HCT116 (cell line): ENCODE measurements at regions not wholly inside any gene's neighbourhood (a gene's known extent, or its start where the extent isn't known, plus 50 kb on each side); places are given as distances from the start of the nearest gene placed in this dataset.

Experiments used
- ATAC-seq: fragments of 200-7000 bp; cut with Tn5 transposase; 2 replicates; pipeline ENCODE4 v1.9.1; 2020; ENCODE audit warnings: mild to moderate bottlenecking, moderate library complexity
- BruUV-seq: library from RNA; stranded (reverse); fragments of 400-500 nt; replicated peaks from 2 replicates; lab custom pipeline; 2021; lab: Mats Ljungman, UMichigan
- CTCF ChIA-PET: fragments of 300-600 bp; sonication (Branson Sonifier 250); formaldehyde crosslinking; loops from one replicate; lab custom pipeline; 2021; ENCODE audit warnings: antibody characterized with exemption; lab: Charles Lee
- POLR2A ChIA-PET: fragments of 300-600, 350-600 bp; sonication (Branson Sonifier 250); formaldehyde crosslinking; loops from one replicate; lab custom pipeline; 2021; ENCODE audit warnings: antibody characterized with exemption; lab: Charles Lee
- RAD21 ChIA-PET, 2 experiments: fragments of 300-600 bp; sonication (Branson Sonifier 250); formaldehyde crosslinking; loops; one replicate each; lab custom pipeline; 2023; ENCODE audit warnings: low total read pairs in 2 of 2; ENCODE audit not compliant: uncharacterized antibody in 2 of 2, unreplicated experiment in 2 of 2, low non-redundant PET in 1 of 2; lab: Charles Lee
- DNase-seq: peaks from one replicate; pipeline ENCODE4 v3.0.0-alpha.2; 2010; ENCODE audit warnings: low read depth, low spot score
- H2AFZ ChIP-seq: fragments of 200-600 bp; shearing (Covaris generic), sonication (generic); 2 replicates; pipeline ENCODE4 v1.6.1; 2017; ENCODE audit warnings: low read depth, mixed run types, mixed read lengths, antibody characterized with exemption, low read length; ENCODE audit not compliant: poor library complexity, severe bottlenecking
- H3K27ac ChIP-seq: 2 replicates; pipeline ENCODE4 v1.5.1; 2012; ENCODE audit warnings: low read depth, low read length
- H3K27me3 ChIP-seq: fragments of 200-600 bp; sonication (generic); 2 replicates; pipeline ENCODE4 v1.6.1; 2016; ENCODE audit warnings: mixed run types, low read length, mixed read lengths; ENCODE audit not compliant: insufficient read depth
- H3K36me3 ChIP-seq, 2 experiments: fragments of 200-500 bp in 1 of 2; fragments of 200-600 bp in 1 of 2; sonication (Bioruptor generic) in 1 of 2; sonication (generic) in 1 of 2; 2 replicates each; pipeline versions ENCODE4 v1.5.1 to v1.6.1; 2014 to 2016; ENCODE audit warnings: low read length in 2 of 2, inconsistent platforms in 1 of 2, mixed read lengths in 1 of 2, mixed run types in 1 of 2; ENCODE audit not compliant: insufficient read depth in 2 of 2, control insufficient read depth in 1 of 2
- H3K4me1 ChIP-seq, 2 experiments: fragments of 200-600 bp in 1 of 2; sonication (generic) in 1 of 2; 2 replicates each; pipeline versions ENCODE4 v1.5.1 to v1.6.1; 2012 to 2017; ENCODE audit warnings: low read length in 2 of 2, inconsistent platforms in 1 of 2, mild to moderate bottlenecking in 1 of 2, mixed read lengths in 1 of 2, mixed run types in 1 of 2, moderate library complexity in 1 of 2; ENCODE audit not compliant: insufficient read depth in 2 of 2, control insufficient read depth in 1 of 2
- H3K4me2 ChIP-seq: fragments of 200-600 bp; sonication (generic); 2 replicates; pipeline ENCODE4 v1.6.1; 2017; ENCODE audit warnings: mixed run types, low read length, mixed read lengths
- H3K4me3 ChIP-seq, 2 experiments: fragments of 200-600 bp in 1 of 2; sonication (generic) in 1 of 2; replicated peaks in 1 of 2; 2 replicates each; pipeline ENCODE4 v1.5.1; 2011 to 2016; ENCODE audit warnings: low read length in 2 of 2, control low read depth in 1 of 2, low read depth in 1 of 2, mild to moderate bottlenecking in 1 of 2, mixed read lengths in 1 of 2, mixed run types in 1 of 2
- H3K79me2 ChIP-seq: fragments of 200-600 bp; sonication (generic); 2 replicates; pipeline ENCODE4 v1.6.1; 2017; ENCODE audit warnings: mild to moderate bottlenecking, mixed run types, low read length, moderate library complexity, mixed read lengths; ENCODE audit not compliant: insufficient read depth
- H3K9ac ChIP-seq: fragments of 200-600 bp; sonication (generic); 2 replicates; pipeline ENCODE4 v1.6.1; 2016; ENCODE audit warnings: low read length, mixed read lengths
- H3K9me2 ChIP-seq: fragments of 200-600 bp; sonication (generic), shearing (Covaris generic); 2 replicates; pipeline ENCODE4 v1.6.1; 2017; ENCODE audit warnings: mixed run types, mild to moderate bottlenecking, moderate library complexity; ENCODE audit not compliant: insufficient read depth
- H3K9me3 ChIP-seq, 2 experiments: fragments of 200-500 bp in 1 of 2; fragments of 200-600 bp in 1 of 2; sonication (Bioruptor generic) in 1 of 2; sonication (generic) in 1 of 2; 2 replicates each; pipeline ENCODE4 v1.6.1; 2014 to 2017; ENCODE audit warnings: low read length in 2 of 2, mixed read lengths in 2 of 2, inconsistent platforms in 1 of 2, low read depth in 1 of 2, mild to moderate bottlenecking in 1 of 2, mixed run types in 1 of 2, moderate library complexity in 1 of 2; ENCODE audit not compliant: control insufficient read depth in 1 of 2, insufficient read depth in 1 of 2
- H4K20me1 ChIP-seq: fragments of 200-600 bp; sonication (generic), shearing (Covaris generic); 2 replicates; pipeline ENCODE4 v1.6.1; 2017; ENCODE audit warnings: mixed run types, mild to moderate bottlenecking, moderate library complexity; ENCODE audit not compliant: insufficient read depth
- ATF3 ChIP-seq: IDR thresholded peaks from 2 replicates; pipeline ENCODE4 v1.6.1; 2012
- CBX3 ChIP-seq: IDR thresholded peaks from 2 replicates; pipeline ENCODE4 v1.6.1; 2012; ENCODE audit warnings: low read depth
- CEBPB ChIP-seq: IDR thresholded peaks from 2 replicates; pipeline ENCODE4 v1.6.1; 2012; ENCODE audit warnings: low read depth
- CTCF ChIP-seq, 3 experiments: fragments of 200-600 bp in 1 of 3; sonication (generic) in 1 of 3; IDR thresholded peaks in 2 of 3; conservative IDR thresholded peaks in 1 of 3; 2 replicates each; pipeline ENCODE4 v1.5.1; 2012 to 2017; ENCODE audit warnings: low read depth in 2 of 3, low read length in 2 of 3, antibody characterized with exemption in 1 of 3, borderline replicate concordance in 1 of 3, control low read depth in 1 of 3, mild to moderate bottlenecking in 1 of 3, mixed read lengths in 1 of 3, mixed run types in 1 of 3, moderate library complexity in 1 of 3; ENCODE audit not compliant: insufficient read depth in 1 of 3
- ELF1 ChIP-seq: IDR thresholded peaks from 2 replicates; pipeline ENCODE4 v1.6.1; 2012; ENCODE audit warnings: low read depth, borderline replicate concordance
- EZH2 ChIP-seq: fragments of 200-600 bp; sonication (generic); IDR thresholded peaks from 2 replicates; pipeline ENCODE4 v1.6.1; 2017; ENCODE audit warnings: antibody characterized with exemption, mixed run types
- EZH2phosphoT487 ChIP-seq: fragments of 200-600 bp; IDR thresholded peaks from 2 replicates; pipeline ENCODE4 v1.6.1; 2018; ENCODE audit warnings: antibody characterized with exemption, borderline replicate concordance
- JUND ChIP-seq: IDR thresholded peaks from 2 replicates; pipeline ENCODE4 v1.6.1; 2012
- MAX ChIP-seq: IDR thresholded peaks from 2 replicates; pipeline ENCODE4 v1.6.1; 2012
- POLR2AphosphoS5 ChIP-seq: IDR thresholded peaks from 2 replicates; pipeline ENCODE4 v1.6.1; 2011; ENCODE audit warnings: mild to moderate bottlenecking, low read depth, low read length, moderate library complexity
- RAD21 ChIP-seq: IDR thresholded peaks from 2 replicates; pipeline ENCODE4 v1.6.1; 2012; ENCODE audit warnings: low read depth, mild to moderate bottlenecking
- SIN3A ChIP-seq: IDR thresholded peaks from 2 replicates; pipeline ENCODE4 v1.6.1; 2012; ENCODE audit warnings: low read depth
- TCF7L2 ChIP-seq: IDR thresholded peaks from 2 replicates; pipeline ENCODE4 v1.7.0; 2011; ENCODE audit warnings: borderline replicate concordance, inconsistent platforms; ENCODE audit not compliant: insufficient read depth, insufficient read length; ENCODE audit errors: extremely low read depth
- ZNF274 ChIP-seq: fragments of 200-500 bp; sonication (Bioruptor generic); IDR thresholded peaks from 2 replicates; pipeline ENCODE4 v1.6.1; 2014; ENCODE audit warnings: mild to moderate bottlenecking, low read depth, low read length, inconsistent platforms
- intact Hi-C: fragments of 100-400 bp; cut with micrococcal nuclease; formaldehyde crosslinking; loops from 2 replicates; pipeline ENCODE4 v1.10.0; 2022
- TF ChIP-seq, protein P1 (sequence below): IDR thresholded peaks from 2 replicates; pipeline ENCODE4 v1.6.1; 2012; ENCODE audit warnings: low read depth

DNA sequence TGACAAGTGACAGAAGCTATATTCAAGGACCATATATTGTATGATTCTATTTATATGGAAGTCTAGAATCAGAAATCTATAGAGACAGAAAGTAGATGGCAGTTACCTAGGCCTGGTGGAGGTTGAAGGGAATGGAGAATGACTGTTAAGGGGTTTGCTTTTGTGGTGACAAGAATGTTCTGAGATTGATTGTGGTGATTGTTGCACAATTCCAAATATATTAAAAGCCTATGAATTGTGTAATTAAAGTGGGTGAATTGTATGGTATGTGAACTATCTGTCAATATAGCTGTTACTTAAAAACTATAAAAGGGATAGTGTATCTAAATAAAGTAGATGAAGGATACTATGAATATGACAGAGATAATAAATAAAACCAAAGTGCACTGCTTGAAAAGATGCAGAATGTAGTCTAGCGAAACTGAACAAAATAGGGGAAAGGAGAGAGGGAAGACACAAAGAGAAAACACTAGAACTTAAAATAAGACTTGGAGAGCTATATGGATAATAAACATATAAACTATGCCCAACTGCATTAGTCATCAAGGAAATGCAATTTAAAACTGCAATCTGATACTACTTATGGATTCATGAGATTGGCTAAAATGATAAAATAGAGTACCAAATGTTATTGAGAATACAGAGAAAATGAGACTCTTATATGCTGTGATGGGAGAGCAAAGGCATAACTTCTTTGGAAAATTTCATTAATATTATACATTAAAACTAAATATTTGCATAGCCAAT lies 82.1 kb upstream of the BANK1 start:
- Histone ChIP-seq H3K36me3 (no peaks in the 10 kb centered on the region), H4K20me1 (no peaks in the 10 kb centered on the region), H3K27ac (no peak overlapping the region), H3K9me3 (peaks cover 0 to 4% of the 10 kb centered on the region in 2 experiments; a peak in 1 of 4 replicates), H3K9me2 (no peaks in the 10 kb centered on the region), H3K79me2 (no peaks in the 10 kb centered on the region), H3K9ac (no peak overlapping the region), H3K4me1 (no peaks in the 10 kb centered on the region), H3K27me3 (no peaks in the 10 kb centered on the region), H3K4me2 (no peak overlapping the region), H3K4me3 (no peak overlapping the region), H2AFZ (no peak overlapping the region)
- ATAC-seq (no peak), DNase-seq (no peak)
- TF ChIP-seq MAX (no peak), POLR2AphosphoS5 (no peak), TCF7L2 (no peak), ZNF274 (no peak), CEBPB (no peak), CTCF (IDR thresholded peaks at IDR 0.05 in 2 of 3, conservative IDR thresholded peaks at IDR 0.05 in 1 of 3; ENCODE audit: borderline replicate concordance in 1 of 3, insufficient read depth in 1 of 3, low read depth in 2 of 3, low read length in 2 of 3) (no peak), CBX3 (no peak), EZH2phosphoT487 (no peak), JUND (no peak), ATF3 (no peak), EZH2 (no peak), ELF1 (no peak), SIN3A (no peak), RAD21 (no peak)
- TF ChIP-seq, protein P1, sequence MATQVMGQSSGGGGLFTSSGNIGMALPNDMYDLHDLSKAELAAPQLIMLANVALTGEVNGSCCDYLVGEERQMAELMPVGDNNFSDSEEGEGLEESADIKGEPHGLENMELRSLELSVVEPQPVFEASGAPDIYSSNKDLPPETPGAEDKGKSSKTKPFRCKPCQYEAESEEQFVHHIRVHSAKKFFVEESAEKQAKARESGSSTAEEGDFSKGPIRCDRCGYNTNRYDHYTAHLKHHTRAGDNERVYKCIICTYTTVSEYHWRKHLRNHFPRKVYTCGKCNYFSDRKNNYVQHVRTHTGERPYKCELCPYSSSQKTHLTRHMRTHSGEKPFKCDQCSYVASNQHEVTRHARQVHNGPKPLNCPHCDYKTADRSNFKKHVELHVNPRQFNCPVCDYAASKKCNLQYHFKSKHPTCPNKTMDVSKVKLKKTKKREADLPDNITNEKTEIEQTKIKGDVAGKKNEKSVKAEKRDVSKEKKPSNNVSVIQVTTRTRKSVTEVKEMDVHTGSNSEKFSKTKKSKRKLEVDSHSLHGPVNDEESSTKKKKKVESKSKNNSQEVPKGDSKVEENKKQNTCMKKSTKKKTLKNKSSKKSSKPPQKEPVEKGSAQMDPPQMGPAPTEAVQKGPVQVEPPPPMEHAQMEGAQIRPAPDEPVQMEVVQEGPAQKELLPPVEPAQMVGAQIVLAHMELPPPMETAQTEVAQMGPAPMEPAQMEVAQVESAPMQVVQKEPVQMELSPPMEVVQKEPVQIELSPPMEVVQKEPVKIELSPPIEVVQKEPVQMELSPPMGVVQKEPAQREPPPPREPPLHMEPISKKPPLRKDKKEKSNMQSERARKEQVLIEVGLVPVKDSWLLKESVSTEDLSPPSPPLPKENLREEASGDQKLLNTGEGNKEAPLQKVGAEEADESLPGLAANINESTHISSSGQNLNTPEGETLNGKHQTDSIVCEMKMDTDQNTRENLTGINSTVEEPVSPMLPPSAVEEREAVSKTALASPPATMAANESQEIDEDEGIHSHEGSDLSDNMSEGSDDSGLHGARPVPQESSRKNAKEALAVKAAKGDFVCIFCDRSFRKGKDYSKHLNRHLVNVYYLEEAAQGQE, result no peak
- intact Hi-C loops, result no loop called here
- ChIA-PET POLR2A (interaction anchor here (0.6 kb wide), 1 partner anchor 361 kb away, joined by 3 read pairs; no protein-coding TSS in a partner anchor), CTCF (no interaction called here), RAD21 (no interaction called here)
- BruUV-seq, result no TSS peak
